GM23248 (cell line): ENCODE measurements at regions not wholly inside any gene's neighbourhood (a gene's known extent, or its start where the extent isn't known, plus 50 kb on each side); places are given as distances from the start of the nearest gene placed in this dataset.

Experiments
- EZH2 ChIP-seq: fragments of 200-600 bp; sonication (generic); IDR thresholded peaks from 2 replicates; pipeline ENCODE4 v1.6.1; 2018; ENCODE audit warnings: antibody characterized with exemption, mild to moderate bottlenecking; ENCODE audit not compliant: insufficient read depth, poor library complexity, severe bottlenecking
- EZH2phosphoT487 ChIP-seq: fragments of 200-600 bp; sonication (generic); IDR thresholded peaks from 2 replicates; pipeline ENCODE4 v1.6.1; 2018; ENCODE audit warnings: antibody characterized with exemption, moderate library complexity, mild to moderate bottlenecking, low read depth; ENCODE audit not compliant: insufficient read depth

- TF ChIP-seq EZH2 (no peak), EZH2phosphoT487 (no peak)
These were observed 61.4 kb upstream of the TOX2 start for GRCh38 chr20:43853174-43853803.
